ENCODE measurements at regions not wholly inside any gene's neighbourhood (a gene's known extent, or its start where the extent isn't known, plus 50 kb on each side); places are given as distances from the start of the nearest gene placed in this dataset.

GRCh38 chr2:239471011-239471792 lies 70.4 kb upstream of the HDAC4 start:
- H3K4me3 ChIP-seq (ENCODE audit: low read length): no peak overlapping the region
- no peaks in the 10 kb centered on the region for H3K36me3 ChIP-seq (ENCODE audit: control insufficient read depth, insufficient read depth, low read length)
- H3K4me1 Mint-ChIP-seq: no peaks in the 10 kb centered on the region
- no peaks in the 10 kb centered on the region for H3K27me3 ChIP-seq (ENCODE audit: control insufficient read depth, insufficient read depth, low read length)
- ATAC-seq: no peak
- H3K9me3 Mint-ChIP-seq: no peaks in the 10 kb centered on the region
- intact Hi-C loops (cut with micrococcal nuclease): no loop called here
- no peak overlapping the region for H3K27ac Mint-ChIP-seq
- no peak overlapping the region for H3K27ac ChIP-seq (ENCODE audit: low read length)
- DNase-seq: no peak
- H3K9me3 ChIP-seq (ENCODE audit: control insufficient read depth, insufficient read depth, low read length): no peaks in the 10 kb centered on the region
- H3K36me3 Mint-ChIP-seq: no peaks in the 10 kb centered on the region
- H3K4me1 ChIP-seq (ENCODE audit: control insufficient read depth, insufficient read depth, low read length): no peaks in the 10 kb centered on the region
- peaks cover 11 to 13% of the 10 kb centered on the region in 2 donors for H3K27me3 Mint-ChIP-seq (ENCODE audit: low read depth in 2 of 2)
- TF ChIP-seq CTCF (IDR thresholded peaks at IDR 0.05): no peak
- no peak overlapping the region for H3K4me3 Mint-ChIP-seq
- 90% methylated on average over 9 of the region's 9 CpGs for WGBS (ENCODE audit: insufficient coverage)

GRCh38 chr2:239470151-239470900 lies 69.5 kb upstream of the HDAC4 start:
- H3K4me1 ChIP-seq (ENCODE audit: control insufficient read depth, insufficient read depth, low read length): peaks cover 4% of the 10 kb centered on the region
- no peak overlapping the region for H3K4me3 ChIP-seq (ENCODE audit: low read length)
- no peak overlapping the region for H3K4me3 Mint-ChIP-seq
- TF ChIP-seq CTCF (IDR thresholded peaks at IDR 0.05): no peak
- peaks cover 11 to 13% of the 10 kb centered on the region in 2 donors for H3K27me3 Mint-ChIP-seq (ENCODE audit: low read depth in 2 of 2)
- no peaks in the 10 kb centered on the region for H3K36me3 ChIP-seq (ENCODE audit: control insufficient read depth, insufficient read depth, low read length)
- no peaks in the 10 kb centered on the region for H3K9me3 ChIP-seq (ENCODE audit: control insufficient read depth, insufficient read depth, low read length)
- H3K9me3 Mint-ChIP-seq: no peaks in the 10 kb centered on the region
- no peaks in the 10 kb centered on the region for H3K4me1 Mint-ChIP-seq
- H3K27ac Mint-ChIP-seq: no peak overlapping the region
- H3K27me3 ChIP-seq (ENCODE audit: control insufficient read depth, insufficient read depth, low read length): no peaks in the 10 kb centered on the region
- H3K36me3 Mint-ChIP-seq: no peaks in the 10 kb centered on the region
- H3K27ac ChIP-seq (ENCODE audit: low read length): no peak overlapping the region
- ATAC-seq (no peak), DNase-seq (no peak)
- WGBS (ENCODE audit: insufficient coverage): 88% methylated on average over 14 of the region's 14 CpGs
- intact Hi-C loops (cut with micrococcal nuclease): no loop called here

- Mint-ChIP-seq H3K4me3 (no peak overlapping the region), H3K9me3 (no peaks in the 10 kb centered on the region), H3K27ac (no peak overlapping the region), H3K36me3 (no peaks in the 10 kb centered on the region), H3K27me3 (ENCODE audit: low read depth in 2 of 2) (peaks cover 11 to 13% of the 10 kb centered on the region in 2 donors), H3K4me1 (no peaks in the 10 kb centered on the region)
- Histone ChIP-seq H3K27ac (ENCODE audit: low read length) (no peak overlapping the region), H3K4me3 (ENCODE audit: low read length) (no peak overlapping the region), H3K27me3 (ENCODE audit: control insufficient read depth, insufficient read depth, low read length) (no peaks in the 10 kb centered on the region), H3K9me3 (ENCODE audit: control insufficient read depth, insufficient read depth, low read length) (no peaks in the 10 kb centered on the region), H3K36me3 (ENCODE audit: control insufficient read depth, insufficient read depth, low read length) (no peaks in the 10 kb centered on the region), H3K4me1 (ENCODE audit: control insufficient read depth, insufficient read depth, low read length) (peaks cover 9% of the 10 kb centered on the region)
- whole genome bisulfite sequencing (ENCODE audit: insufficient coverage): 91% methylated on average over 16 of the region's 16 CpGs
- ATAC-seq: no peak
- TF ChIP-seq CTCF (IDR thresholded peaks at IDR 0.05): no peak
- DNase-seq: no peak
- intact Hi-C loops (cut with micrococcal nuclease): no loop called here
These were observed 68.5 kb upstream of the HDAC4 start for GRCh38 chr2:239469106-239469960.
